K562 (cell line): ENCODE measurements at regions not wholly inside any gene's neighbourhood (a gene's known extent, or its start where the extent isn't known, plus 50 kb on each side); places are given as distances from the start of the nearest gene placed in this dataset.

Source experiments
- CHD1 ChIP-seq: fragments of 200-600 bp; sonication (generic); IDR thresholded peaks from one replicate; pipeline ENCODE4 v1.6.1; 2012; ENCODE audit warnings: mild to moderate bottlenecking, moderate library complexity, low read length, inconsistent platforms
- HDAC2 ChIP-seq: fragments of 450-650 bp; IDR thresholded peaks from 2 replicates; pipeline ENCODE4 v1.6.1; 2016; ENCODE audit warnings: mild to moderate bottlenecking
- NFRKB ChIP-seq: fragments of 450-650 bp; IDR thresholded peaks from 2 replicates; pipeline ENCODE4 v1.6.1; 2016; ENCODE audit warnings: low read depth
- REST ChIP-seq, 2 experiments: fragments of 450-650 bp; formaldehyde crosslinking in 1 of 2; IDR thresholded peaks; 2 replicates each; pipeline versions ENCODE4 v1.4.0 to v1.6.1; 2014 to 2020; ENCODE audit warnings: mild to moderate bottlenecking in 2 of 2, borderline replicate concordance in 1 of 2, low read depth in 1 of 2
- ZBTB8A ChIP-seq: fragments of 450-650 bp; IDR thresholded peaks from 2 replicates; pipeline ENCODE4 v1.6.1; 2018; ENCODE audit warnings: mild to moderate bottlenecking, moderate library complexity; ENCODE audit not compliant: partially characterized antibody

GRCh38 chr14:48670939-48671338, 915.2 kb downstream of the RPS29 start:
- TF ChIP-seq HDAC2, result no peak
- no peak for TF ChIP-seq CHD1
- no peak for TF ChIP-seq NFRKB
- no peak for TF ChIP-seq ZBTB8A
- no peak for TF ChIP-seq REST (IDR thresholded peaks at IDR 0.05; ENCODE audit: borderline replicate concordance)
- no peak for TF ChIP-seq REST (CRISPR knock-in tag; IDR thresholded peaks at IDR 0.05; ENCODE audit: low read depth)
